ENCODE measurements at regions not wholly inside any gene's neighbourhood (a gene's known extent, or its start where the extent isn't known, plus 50 kb on each side); places are given as distances from the start of the nearest gene placed in this dataset.

DNA sequence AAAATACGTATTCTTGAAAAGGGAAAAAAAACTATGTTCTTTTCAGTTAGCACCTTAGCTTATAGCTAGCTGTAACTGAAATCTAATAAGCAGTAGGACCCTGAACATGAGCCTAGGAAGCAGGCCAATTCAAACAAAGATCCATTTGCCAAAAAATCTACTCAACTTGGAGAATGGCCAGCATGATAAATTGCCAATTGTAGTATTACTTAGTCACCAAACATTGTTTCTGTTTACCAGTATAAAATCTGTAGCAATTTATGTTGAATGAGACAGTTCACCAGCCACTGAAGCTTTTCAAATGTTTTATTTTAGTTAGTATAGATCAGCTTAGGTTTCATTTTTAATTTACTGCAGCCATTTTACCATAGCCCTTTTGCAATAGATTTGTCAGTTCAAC lies 323.6 kb upstream of the DIPK2B start (continued):
- TF ChIP-seq, protein P1, sequence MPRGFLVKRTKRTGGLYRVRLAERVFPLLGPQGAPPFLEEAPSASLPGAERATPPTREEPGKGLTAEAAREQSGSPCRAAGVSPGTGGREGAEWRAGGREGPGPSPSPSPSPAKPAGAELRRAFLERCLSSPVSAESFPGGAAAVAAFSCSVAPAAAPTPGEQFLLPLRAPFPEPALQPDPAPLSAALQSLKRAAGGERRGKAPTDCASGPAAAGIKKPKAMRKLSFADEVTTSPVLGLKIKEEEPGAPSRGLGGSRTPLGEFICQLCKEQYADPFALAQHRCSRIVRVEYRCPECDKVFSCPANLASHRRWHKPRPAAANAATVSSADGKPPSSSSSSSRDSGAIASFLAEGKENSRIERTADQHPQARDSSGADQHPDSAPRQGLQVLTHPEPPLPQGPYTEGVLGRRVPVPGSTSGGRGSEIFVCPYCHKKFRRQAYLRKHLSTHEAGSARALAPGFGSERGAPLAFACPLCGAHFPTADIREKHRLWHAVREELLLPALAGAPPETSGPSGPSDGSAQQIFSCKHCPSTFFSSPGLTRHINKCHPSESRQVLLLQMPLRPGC (tag by site-specific recombination; IDR thresholded peaks at IDR 0.05), result no peak
- TF ChIP-seq, protein P2, sequence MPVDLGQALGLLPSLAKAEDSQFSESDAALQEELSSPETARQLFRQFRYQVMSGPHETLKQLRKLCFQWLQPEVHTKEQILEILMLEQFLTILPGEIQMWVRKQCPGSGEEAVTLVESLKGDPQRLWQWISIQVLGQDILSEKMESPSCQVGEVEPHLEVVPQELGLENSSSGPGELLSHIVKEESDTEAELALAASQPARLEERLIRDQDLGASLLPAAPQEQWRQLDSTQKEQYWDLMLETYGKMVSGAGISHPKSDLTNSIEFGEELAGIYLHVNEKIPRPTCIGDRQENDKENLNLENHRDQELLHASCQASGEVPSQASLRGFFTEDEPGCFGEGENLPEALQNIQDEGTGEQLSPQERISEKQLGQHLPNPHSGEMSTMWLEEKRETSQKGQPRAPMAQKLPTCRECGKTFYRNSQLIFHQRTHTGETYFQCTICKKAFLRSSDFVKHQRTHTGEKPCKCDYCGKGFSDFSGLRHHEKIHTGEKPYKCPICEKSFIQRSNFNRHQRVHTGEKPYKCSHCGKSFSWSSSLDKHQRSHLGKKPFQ (tag by site-specific recombination; IDR thresholded peaks at IDR 0.05), result no peak
- TF ChIP-seq ZNF248 (tag by site-specific recombination; IDR thresholded peaks at IDR 0.05) (no peak), ZSCAN16 (tag by site-specific recombination; IDR thresholded peaks at IDR 0.05) (no peak), HOXC10 (CRISPR knock-in tag; IDR thresholded peaks at IDR 0.05) (no peak), ZNF624 (tag by site-specific recombination; IDR thresholded peaks at IDR 0.05) (no peak), ZNF558 (tag by site-specific recombination; IDR thresholded peaks at IDR 0.05) (no peak)
- TF ChIP-seq, protein P3, sequence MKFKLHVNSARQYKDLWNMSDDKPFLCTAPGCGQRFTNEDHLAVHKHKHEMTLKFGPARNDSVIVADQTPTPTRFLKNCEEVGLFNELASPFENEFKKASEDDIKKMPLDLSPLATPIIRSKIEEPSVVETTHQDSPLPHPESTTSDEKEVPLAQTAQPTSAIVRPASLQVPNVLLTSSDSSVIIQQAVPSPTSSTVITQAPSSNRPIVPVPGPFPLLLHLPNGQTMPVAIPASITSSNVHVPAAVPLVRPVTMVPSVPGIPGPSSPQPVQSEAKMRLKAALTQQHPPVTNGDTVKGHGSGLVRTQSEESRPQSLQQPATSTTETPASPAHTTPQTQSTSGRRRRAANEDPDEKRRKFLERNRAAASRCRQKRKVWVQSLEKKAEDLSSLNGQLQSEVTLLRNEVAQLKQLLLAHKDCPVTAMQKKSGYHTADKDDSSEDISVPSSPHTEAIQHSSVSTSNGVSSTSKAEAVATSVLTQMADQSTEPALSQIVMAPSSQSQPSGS (tag by site-specific recombination; IDR thresholded peaks at IDR 0.05; ENCODE audit: low read depth), result no peak
- TF ChIP-seq, protein P4, sequence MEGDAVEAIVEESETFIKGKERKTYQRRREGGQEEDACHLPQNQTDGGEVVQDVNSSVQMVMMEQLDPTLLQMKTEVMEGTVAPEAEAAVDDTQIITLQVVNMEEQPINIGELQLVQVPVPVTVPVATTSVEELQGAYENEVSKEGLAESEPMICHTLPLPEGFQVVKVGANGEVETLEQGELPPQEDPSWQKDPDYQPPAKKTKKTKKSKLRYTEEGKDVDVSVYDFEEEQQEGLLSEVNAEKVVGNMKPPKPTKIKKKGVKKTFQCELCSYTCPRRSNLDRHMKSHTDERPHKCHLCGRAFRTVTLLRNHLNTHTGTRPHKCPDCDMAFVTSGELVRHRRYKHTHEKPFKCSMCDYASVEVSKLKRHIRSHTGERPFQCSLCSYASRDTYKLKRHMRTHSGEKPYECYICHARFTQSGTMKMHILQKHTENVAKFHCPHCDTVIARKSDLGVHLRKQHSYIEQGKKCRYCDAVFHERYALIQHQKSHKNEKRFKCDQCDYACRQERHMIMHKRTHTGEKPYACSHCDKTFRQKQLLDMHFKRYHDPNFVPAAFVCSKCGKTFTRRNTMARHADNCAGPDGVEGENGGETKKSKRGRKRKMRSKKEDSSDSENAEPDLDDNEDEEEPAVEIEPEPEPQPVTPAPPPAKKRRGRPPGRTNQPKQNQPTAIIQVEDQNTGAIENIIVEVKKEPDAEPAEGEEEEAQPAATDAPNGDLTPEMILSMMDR (tag by site-specific recombination; IDR thresholded peaks at IDR 0.05), result no peak

DNA sequence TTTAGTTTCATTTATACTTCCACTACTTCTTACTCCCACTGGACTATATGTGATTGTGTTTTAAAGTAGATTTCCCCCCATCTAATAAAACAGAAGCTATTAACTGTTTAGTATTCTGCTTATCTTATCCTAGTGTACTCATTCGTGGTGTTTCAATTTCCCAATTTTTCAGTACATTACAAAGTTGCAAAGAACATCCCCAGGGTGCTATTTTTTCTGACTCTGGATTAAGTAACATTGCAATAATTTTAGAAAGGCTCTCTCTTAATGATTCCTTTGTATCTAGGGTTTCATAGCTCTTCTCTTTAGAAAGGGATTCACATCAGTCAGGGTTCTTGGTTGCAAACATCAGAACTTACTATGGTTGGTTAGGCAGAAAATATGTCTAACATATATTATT lies 317.9 kb upstream of the DIPK2B start:
- CTCF ChIA-PET, result interaction anchor here (0.8 kb wide), 1 partner anchor 858 kb away, joined by 3 read pairs; no protein-coding TSS in a partner anchor
- no peaks in the 10 kb centered on the region for H3K4me1 ChIP-seq (ENCODE audit: control insufficient read depth, insufficient read depth, low read length)
- H3K9me3 ChIP-seq (ENCODE audit: control insufficient read depth, insufficient read depth, low read depth, low read length), result no peaks in the 10 kb centered on the region
- H3K36me3 ChIP-seq (ENCODE audit: control insufficient read depth in 2 of 2, insufficient read depth in 1 of 2, low read length in 2 of 2), result no peaks in the 10 kb centered on the region
- no peak overlapping the region for H3K4me3 ChIP-seq (ENCODE audit: low read depth, low read length)
- no peak overlapping the region for H3K27ac ChIP-seq (ENCODE audit: extremely low read depth, low read depth, low read length)
- TF ChIP-seq, protein P5, sequence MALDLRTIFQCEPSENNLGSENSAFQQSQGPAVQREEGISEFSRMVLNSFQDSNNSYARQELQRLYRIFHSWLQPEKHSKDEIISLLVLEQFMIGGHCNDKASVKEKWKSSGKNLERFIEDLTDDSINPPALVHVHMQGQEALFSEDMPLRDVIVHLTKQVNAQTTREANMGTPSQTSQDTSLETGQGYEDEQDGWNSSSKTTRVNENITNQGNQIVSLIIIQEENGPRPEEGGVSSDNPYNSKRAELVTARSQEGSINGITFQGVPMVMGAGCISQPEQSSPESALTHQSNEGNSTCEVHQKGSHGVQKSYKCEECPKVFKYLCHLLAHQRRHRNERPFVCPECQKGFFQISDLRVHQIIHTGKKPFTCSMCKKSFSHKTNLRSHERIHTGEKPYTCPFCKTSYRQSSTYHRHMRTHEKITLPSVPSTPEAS (tag by site-specific recombination; IDR thresholded peaks at IDR 0.05), result no peak
- no peak for TF ChIP-seq ZNF404 (tag by site-specific recombination; IDR thresholded peaks at IDR 0.05)
- TF ChIP-seq GLIS2 (tag by site-specific recombination; IDR thresholded peaks at IDR 0.05), result no peak
- no peak for TF ChIP-seq ZNF677 (tag by site-specific recombination; IDR thresholded peaks at IDR 0.05)
- TF ChIP-seq ZNF266 (tag by site-specific recombination; IDR thresholded peaks at IDR 0.05; ENCODE audit: low read depth), result no peak
- TF ChIP-seq TCF7L2 (IDR thresholded peaks at IDR 0.05; ENCODE audit: borderline replicate concordance, low read depth, low read length), result no peak
- TF ChIP-seq SETDB1 (IDR thresholded peaks at IDR 0.05; ENCODE audit: insufficient read length, low read length), result no peak
- TF ChIP-seq, protein P6, sequence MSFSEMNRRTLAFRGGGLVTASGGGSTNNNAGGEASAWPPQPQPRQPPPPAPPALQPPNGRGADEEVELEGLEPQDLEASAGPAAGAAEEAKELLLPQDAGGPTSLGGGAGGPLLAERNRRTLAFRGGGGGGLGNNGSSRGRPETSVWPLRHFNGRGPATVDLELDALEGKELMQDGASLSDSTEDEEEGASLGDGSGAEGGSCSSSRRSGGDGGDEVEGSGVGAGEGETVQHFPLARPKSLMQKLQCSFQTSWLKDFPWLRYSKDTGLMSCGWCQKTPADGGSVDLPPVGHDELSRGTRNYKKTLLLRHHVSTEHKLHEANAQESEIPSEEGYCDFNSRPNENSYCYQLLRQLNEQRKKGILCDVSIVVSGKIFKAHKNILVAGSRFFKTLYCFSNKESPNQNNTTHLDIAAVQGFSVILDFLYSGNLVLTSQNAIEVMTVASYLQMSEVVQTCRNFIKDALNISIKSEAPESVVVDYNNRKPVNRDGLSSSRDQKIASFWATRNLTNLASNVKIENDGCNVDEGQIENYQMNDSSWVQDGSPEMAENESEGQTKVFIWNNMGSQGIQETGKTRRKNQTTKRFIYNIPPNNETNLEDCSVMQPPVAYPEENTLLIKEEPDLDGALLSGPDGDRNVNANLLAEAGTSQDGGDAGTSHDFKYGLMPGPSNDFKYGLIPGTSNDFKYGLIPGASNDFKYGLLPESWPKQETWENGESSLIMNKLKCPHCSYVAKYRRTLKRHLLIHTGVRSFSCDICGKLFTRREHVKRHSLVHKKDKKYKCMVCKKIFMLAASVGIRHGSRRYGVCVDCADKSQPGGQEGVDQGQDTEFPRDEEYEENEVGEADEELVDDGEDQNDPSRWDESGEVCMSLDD (tag by site-specific recombination; IDR thresholded peaks at IDR 0.05), result no peak
- no peak for TF ChIP-seq ZNF366 (tag by site-specific recombination; conservative IDR thresholded peaks at IDR 0.05)
- TF ChIP-seq ZNF16 (tag by site-specific recombination; IDR thresholded peaks at IDR 0.05; ENCODE audit: low read depth), result no peak
- TF ChIP-seq ZNF155 (tag by site-specific recombination; IDR thresholded peaks at IDR 0.05), result no peak
- POLR2A ChIA-PET, result no interaction called here

Measured in HEK293 (cell line).